Thyroid gland (tissue), 4 donors: ENCODE measurements at regions not wholly inside any gene's neighbourhood (a gene's known extent, or its start where the extent isn't known, plus 50 kb on each side); places are given as distances from the start of the nearest gene placed in this dataset.

ENCODE experiments used
- POLR2A ChIP-seq, 2 donors: fragments of 450-650 bp; IDR thresholded peaks; one replicate each; pipeline ENCODE4 v1.6.1; 2017; ENCODE audit warnings: antibody characterized with exemption in 2 of 2, mild to moderate bottlenecking in 2 of 2, moderate library complexity in 1 of 2
- TF ChIP-seq, protein P1 (sequence below), 6 experiments: fragments of 200-600 bp in 3 of 6; fragments of 450-650 bp in 3 of 6; sonication (generic) in 3 of 6; IDR thresholded peaks; one replicate each; pipeline ENCODE4 v1.5.1; 2016 to 2019; ENCODE audit warnings: antibody characterized with exemption in 6 of 6, mild to moderate bottlenecking in 2 of 6, inconsistent platforms in 1 of 6, moderate library complexity in 1 of 6

DNA sequence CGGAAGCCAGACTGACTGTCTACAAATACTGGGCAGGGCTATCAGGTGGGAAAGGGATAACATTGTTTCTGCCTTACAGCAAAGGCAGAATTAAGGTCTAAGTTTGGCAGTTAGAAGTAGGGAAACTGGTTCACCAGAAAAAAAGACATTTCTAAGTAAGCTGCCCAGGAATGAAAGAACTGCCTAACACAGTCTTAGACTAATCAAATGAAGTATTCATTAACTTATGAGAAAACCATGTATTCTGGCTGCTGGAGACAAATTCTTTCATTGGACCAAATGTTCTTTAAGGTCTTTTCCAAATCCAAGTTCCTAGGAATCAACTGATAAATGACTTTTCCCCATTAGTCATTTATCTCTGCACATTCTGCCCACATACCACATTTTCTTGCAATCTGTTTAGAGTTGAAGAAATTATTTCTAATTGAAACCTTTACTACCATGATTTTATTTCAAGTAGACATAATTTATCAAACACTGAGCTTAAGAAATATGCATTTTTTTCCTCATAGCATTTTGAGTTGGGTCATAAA, 120.3 kb upstream of the OGFRL1 start:
- TF ChIP-seq, protein P1, sequence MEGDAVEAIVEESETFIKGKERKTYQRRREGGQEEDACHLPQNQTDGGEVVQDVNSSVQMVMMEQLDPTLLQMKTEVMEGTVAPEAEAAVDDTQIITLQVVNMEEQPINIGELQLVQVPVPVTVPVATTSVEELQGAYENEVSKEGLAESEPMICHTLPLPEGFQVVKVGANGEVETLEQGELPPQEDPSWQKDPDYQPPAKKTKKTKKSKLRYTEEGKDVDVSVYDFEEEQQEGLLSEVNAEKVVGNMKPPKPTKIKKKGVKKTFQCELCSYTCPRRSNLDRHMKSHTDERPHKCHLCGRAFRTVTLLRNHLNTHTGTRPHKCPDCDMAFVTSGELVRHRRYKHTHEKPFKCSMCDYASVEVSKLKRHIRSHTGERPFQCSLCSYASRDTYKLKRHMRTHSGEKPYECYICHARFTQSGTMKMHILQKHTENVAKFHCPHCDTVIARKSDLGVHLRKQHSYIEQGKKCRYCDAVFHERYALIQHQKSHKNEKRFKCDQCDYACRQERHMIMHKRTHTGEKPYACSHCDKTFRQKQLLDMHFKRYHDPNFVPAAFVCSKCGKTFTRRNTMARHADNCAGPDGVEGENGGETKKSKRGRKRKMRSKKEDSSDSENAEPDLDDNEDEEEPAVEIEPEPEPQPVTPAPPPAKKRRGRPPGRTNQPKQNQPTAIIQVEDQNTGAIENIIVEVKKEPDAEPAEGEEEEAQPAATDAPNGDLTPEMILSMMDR (IDR thresholded peaks at IDR 0.05) = no peak
- no peak for TF ChIP-seq POLR2A (IDR thresholded peaks at IDR 0.05)
